CD14-positive monocyte (primary cell): ENCODE measurements at regions not wholly inside any gene's neighbourhood (a gene's known extent, or its start where the extent isn't known, plus 50 kb on each side); places are given as distances from the start of the nearest gene placed in this dataset.

Experiments
- DNase-seq, 3 donors: peaks; one replicate each; pipeline ENCODE4 v3.0.0-alpha.2; 2011 to 2022
- H2AFZ ChIP-seq: 2 replicates; pipeline ENCODE4 v1.6.0; 2012; ENCODE audit warnings: mild to moderate bottlenecking, low read depth, low read length, inconsistent platforms; ENCODE audit not compliant: insufficient read depth, poor library complexity, severe bottlenecking
- H3K27ac ChIP-seq, 2 donors: 1 replicate in 1 of 2; 2 replicates in 1 of 2; pipeline ENCODE4 v1.5.1; 2012 to 2013; ENCODE audit warnings: low read length in 2 of 2, control low read depth in 1 of 2, inconsistent platforms in 1 of 2, low read depth in 1 of 2, mild to moderate bottlenecking in 1 of 2
- H3K27me3 ChIP-seq, 2 donors: one replicate each; pipeline versions ENCODE4 v1.6.0 to v1.6.1; 2011 to 2013; ENCODE audit warnings: low read length in 2 of 2; ENCODE audit not compliant: control insufficient read depth in 2 of 2, insufficient read depth in 2 of 2
- H3K36me3 ChIP-seq, 2 donors: replicated peaks in 1 of 2; 1 replicate in 1 of 2; 2 replicates in 1 of 2; pipeline versions ENCODE4 v1.5.1 to v1.6.1; 2012 to 2013; ENCODE audit warnings: low read length in 2 of 2, control low read depth in 1 of 2, inconsistent platforms in 1 of 2, mild to moderate bottlenecking in 1 of 2; ENCODE audit not compliant: insufficient read depth in 2 of 2, control insufficient read depth in 1 of 2
- H3K4me1 ChIP-seq, 2 donors: 1 replicate in 1 of 2; 2 replicates in 1 of 2; pipeline versions ENCODE4 v1.5.1 to v1.6.1; 2012 to 2013; ENCODE audit warnings: low read length in 2 of 2, control low read depth in 1 of 2, inconsistent platforms in 1 of 2, mild to moderate bottlenecking in 1 of 2, moderate library complexity in 1 of 2; ENCODE audit not compliant: insufficient read depth in 2 of 2, control insufficient read depth in 1 of 2
- H3K4me2 ChIP-seq: replicated peaks from 2 replicates; pipeline ENCODE3; 2012; ENCODE audit warnings: low read length, moderate library complexity, mild to moderate bottlenecking; ENCODE audit not compliant: poor library complexity, severe bottlenecking; ENCODE audit errors: extremely low read depth
- H3K4me3 ChIP-seq, 3 experiments: fragments of 200-600 bp in 1 of 3; sonication (generic) in 1 of 3; replicated peaks in 1 of 3; 1 replicate in 2 of 3; 2 replicates in 1 of 3; pipeline ENCODE4 v1.5.1; 2011 to 2013; ENCODE audit warnings: low read length in 3 of 3, mild to moderate bottlenecking in 3 of 3, control low read depth in 2 of 3, low read depth in 2 of 3, inconsistent platforms in 1 of 3, moderate library complexity in 1 of 3
- H3K79me2 ChIP-seq: 2 replicates; pipeline ENCODE4 v1.6.0; 2012; ENCODE audit warnings: mild to moderate bottlenecking, control low read depth, inconsistent platforms, low read length, moderate library complexity; ENCODE audit not compliant: insufficient read depth
- H3K9ac ChIP-seq: 2 replicates; pipeline ENCODE4 v1.6.0; 2017; ENCODE audit warnings: low read length, mild to moderate bottlenecking; ENCODE audit not compliant: insufficient read depth, poor library complexity, severe bottlenecking
- H3K9me3 ChIP-seq, 2 donors: replicated peaks in 1 of 2; 1 replicate in 1 of 2; 2 replicates in 1 of 2; pipeline versions ENCODE4 v1.5.1 to v1.6.1; 2012 to 2013; ENCODE audit warnings: low read length in 2 of 2, control low read depth in 1 of 2; ENCODE audit not compliant: control insufficient read depth in 1 of 2, insufficient read depth in 1 of 2
- H4K20me1 ChIP-seq: 2 replicates; pipeline ENCODE4 v1.6.0; 2012; ENCODE audit warnings: mild to moderate bottlenecking, low read length, control low read depth, moderate library complexity; ENCODE audit not compliant: insufficient read depth
- H3K27ac Mint-ChIP-seq, 7 donors: one replicate each; pipeline ENCODE4 v1.8.0; 2020; ENCODE audit warnings: mild to moderate bottlenecking in 7 of 7, mixed read lengths in 7 of 7, moderate library complexity in 6 of 7, inconsistent platforms in 2 of 7
- H3K27me3 Mint-ChIP-seq, 3 donors: one replicate each; pipeline ENCODE4 v1.8.0; 2021 to 2022; ENCODE audit warnings: low read depth in 3 of 3, mild to moderate bottlenecking in 3 of 3, mixed read lengths in 3 of 3, moderate library complexity in 3 of 3, inconsistent platforms in 1 of 3
- H3K36me3 Mint-ChIP-seq, 2 donors: one replicate each; pipeline ENCODE4 v1.8.0; 2020; ENCODE audit warnings: mixed read lengths in 2 of 2, inconsistent platforms in 1 of 2, mild to moderate bottlenecking in 1 of 2
- H3K4me1 Mint-ChIP-seq: one replicate; pipeline ENCODE4 v1.8.0; 2020; ENCODE audit warnings: mild to moderate bottlenecking, mixed read lengths
- H3K4me3 Mint-ChIP-seq, 2 donors: one replicate each; pipeline ENCODE4 v1.8.0; 2020; ENCODE audit warnings: mild to moderate bottlenecking in 2 of 2, mixed read lengths in 2 of 2, moderate library complexity in 1 of 2
- H3K9me3 Mint-ChIP-seq, 7 donors: one replicate each; pipeline ENCODE4 v1.8.0; 2020 to 2022; ENCODE audit warnings: mixed read lengths in 7 of 7, mild to moderate bottlenecking in 6 of 7, moderate library complexity in 6 of 7, inconsistent platforms in 2 of 7
- WGBS: methylation state at CpG from one replicate; pipeline ENCODE4 v1.1.5; 2013; ENCODE audit warnings: missing lambda C conversion rate; ENCODE audit not compliant: insufficient coverage; 5-methylcytosine and 5-hydroxymethylcytosine counted together
- intact Hi-C, 2 donors: fragments of 100-400 bp; cut with micrococcal nuclease; formaldehyde crosslinking; loops; one replicate each; pipeline versions ENCODE4 v1.15.0 to v1.15.1; 2023
- TF ChIP-seq, protein P1 (sequence below): fragments of 200-600 bp; IDR thresholded peaks from one replicate; pipeline ENCODE4 v1.8.0; 2022; ENCODE audit warnings: antibody characterized with exemption, mild to moderate bottlenecking

DNA sequence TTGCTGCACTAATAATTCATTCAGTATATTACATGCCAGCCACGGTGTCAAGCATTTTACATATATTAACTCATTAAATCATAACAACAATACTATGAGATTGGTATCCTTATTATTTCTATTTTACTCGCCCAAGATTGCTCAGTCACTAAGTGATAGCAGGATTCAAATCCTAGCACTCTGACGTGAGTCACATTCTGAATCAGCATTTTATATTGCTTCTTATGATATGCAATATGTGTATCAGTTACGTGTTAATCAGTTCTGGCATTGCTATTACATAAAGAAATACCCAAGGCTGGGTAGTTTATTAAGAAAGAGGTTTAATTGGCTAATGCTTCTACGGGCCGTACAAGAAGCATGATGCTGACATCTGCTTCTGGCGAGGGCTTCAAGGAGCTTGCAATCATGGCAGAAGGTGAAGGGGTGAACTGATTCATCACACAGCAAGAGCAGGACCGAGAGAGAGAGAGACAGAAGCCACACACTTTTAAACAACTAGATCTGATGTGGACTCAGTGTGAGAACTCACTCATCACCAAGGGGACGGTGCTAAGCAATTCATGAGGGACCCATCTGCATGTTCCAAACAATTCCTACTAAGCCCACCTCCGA, 166.5 kb upstream of the TMCO5A start:
- H2AFZ ChIP-seq, result no peak overlapping the region
- no peaks in the 10 kb centered on the region for H3K36me3 ChIP-seq
- H3K27me3 ChIP-seq, result no peaks in the 10 kb centered on the region
- no peak overlapping the region for H3K4me3 Mint-ChIP-seq
- H3K4me1 Mint-ChIP-seq, result peaks cover 18% of the 10 kb centered on the region
- no peak overlapping the region for H3K9ac ChIP-seq
- no peak overlapping the region for H3K4me2 ChIP-seq
- intact Hi-C loops, result no loop called here
- WGBS, result 97% methylated on average over 5 of the region's 10 CpGs
- H3K9me3 ChIP-seq, result no peaks in the 10 kb centered on the region
- no peaks in the 10 kb centered on the region for H4K20me1 ChIP-seq
- H3K9me3 Mint-ChIP-seq, result peaks cover 0 to 2% (median 0%) of the 10 kb centered on the region in 7 donors
- H3K27me3 Mint-ChIP-seq, result no peaks in the 10 kb centered on the region
- H3K36me3 Mint-ChIP-seq, result no peaks in the 10 kb centered on the region
- no peak overlapping the region for H3K4me3 ChIP-seq
- H3K27ac Mint-ChIP-seq, result no peak overlapping the region
- no peak for DNase-seq
- peaks cover 0 to 5% of the 10 kb centered on the region in 2 donors for H3K4me1 ChIP-seq
- H3K79me2 ChIP-seq, result no peaks in the 10 kb centered on the region
- TF ChIP-seq, protein P1, sequence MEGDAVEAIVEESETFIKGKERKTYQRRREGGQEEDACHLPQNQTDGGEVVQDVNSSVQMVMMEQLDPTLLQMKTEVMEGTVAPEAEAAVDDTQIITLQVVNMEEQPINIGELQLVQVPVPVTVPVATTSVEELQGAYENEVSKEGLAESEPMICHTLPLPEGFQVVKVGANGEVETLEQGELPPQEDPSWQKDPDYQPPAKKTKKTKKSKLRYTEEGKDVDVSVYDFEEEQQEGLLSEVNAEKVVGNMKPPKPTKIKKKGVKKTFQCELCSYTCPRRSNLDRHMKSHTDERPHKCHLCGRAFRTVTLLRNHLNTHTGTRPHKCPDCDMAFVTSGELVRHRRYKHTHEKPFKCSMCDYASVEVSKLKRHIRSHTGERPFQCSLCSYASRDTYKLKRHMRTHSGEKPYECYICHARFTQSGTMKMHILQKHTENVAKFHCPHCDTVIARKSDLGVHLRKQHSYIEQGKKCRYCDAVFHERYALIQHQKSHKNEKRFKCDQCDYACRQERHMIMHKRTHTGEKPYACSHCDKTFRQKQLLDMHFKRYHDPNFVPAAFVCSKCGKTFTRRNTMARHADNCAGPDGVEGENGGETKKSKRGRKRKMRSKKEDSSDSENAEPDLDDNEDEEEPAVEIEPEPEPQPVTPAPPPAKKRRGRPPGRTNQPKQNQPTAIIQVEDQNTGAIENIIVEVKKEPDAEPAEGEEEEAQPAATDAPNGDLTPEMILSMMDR, result no peak
- no peak overlapping the region for H3K27ac ChIP-seq

GRCh38 chr15:37771465-37771864, 163.0 kb upstream of the TMCO5A start:
- Histone ChIP-seq H3K9me3 (no peaks in the 10 kb centered on the region), H3K9ac (no peak overlapping the region), H3K4me1 (no peaks in the 10 kb centered on the region), H3K4me2 (no peak overlapping the region), H4K20me1 (no peaks in the 10 kb centered on the region), H2AFZ (no peak overlapping the region), H3K27ac (no peak overlapping the region), H3K36me3 (no peaks in the 10 kb centered on the region), H3K4me3 (no peak overlapping the region), H3K27me3 (no peaks in the 10 kb centered on the region), H3K79me2 (no peaks in the 10 kb centered on the region)
- Mint-ChIP-seq H3K27ac (no peak overlapping the region), H3K4me3 (no peak overlapping the region), H3K27me3 (no peaks in the 10 kb centered on the region), H3K9me3 (peaks cover 0 to 4% (median 0%) of the 10 kb centered on the region in 7 donors), H3K36me3 (no peaks in the 10 kb centered on the region), H3K4me1 (peaks cover 4% of the 10 kb centered on the region)
- peak in 1 of 3 donors; percentile 3 for DNase-seq
- TF ChIP-seq, protein P1, result no peak
- 10% methylated on average over 2 of the region's 2 CpGs for WGBS
- intact Hi-C loops, result no loop called here
